GM12878 (cell line): ENCODE measurements at regions not wholly inside any gene's neighbourhood (a gene's known extent, or its start where the extent isn't known, plus 50 kb on each side); places are given as distances from the start of the nearest gene placed in this dataset.
A peak's percentile ranks its signal among the peaks of the same experiment; 100 is the strongest.

ENCODE experiments used
- ATAC-seq: fragments of 200-7000 bp; cut with Tn5 transposase; 3 replicates; pipeline ENCODE4 v1.9.1; 2020; ENCODE audit warnings: mild to moderate bottlenecking, moderate library complexity
- BruUV-seq: library from RNA; stranded (reverse); fragments of 400-500 nt; replicated peaks from 2 replicates; lab custom pipeline; 2021; lab: Mats Ljungman, UMichigan
- CTCF ChIA-PET: fragments of 300-600 bp; sonication (Branson Sonifier 250); formaldehyde crosslinking; extraction: SDS; loops from one replicate; lab custom pipeline; 2021; ENCODE audit warnings: inconsistent platforms; lab: Yijun Ruan, JAX
- POLR2A ChIA-PET: fragments of 350-600 bp; formaldehyde crosslinking; extraction: SDS; loops from one replicate; lab custom pipeline; 2021; ENCODE audit warnings: inconsistent platforms; lab: Charles Lee
- RAD21 ChIA-PET: fragments of 300-600 bp; sonication (Branson Sonifier 250); formaldehyde crosslinking; loops from one replicate; lab custom pipeline; 2023; ENCODE audit warnings: antibody characterized with exemption; ENCODE audit not compliant: unreplicated experiment; lab: Charles Lee
- SMC1A ChIA-PET: fragments of 300-600 bp; sonication (Branson Sonifier 250); formaldehyde crosslinking; loops from one replicate; lab custom pipeline; 2023; ENCODE audit not compliant: unreplicated experiment, uncharacterized antibody; lab: Charles Lee
- DNase-seq: peaks from one replicate; pipeline ENCODE4 v3.0.0-alpha.2; 2011; ENCODE audit warnings: low read depth, low spot score
- FAIRE-seq: peaks from 3 replicates; lab custom pipeline; 2011; peaks lifted over from hg19 to GRCh38; lab: Jason Lieb, UNC
- H2AFZ ChIP-seq: 2 replicates; pipeline ENCODE4 v1.6.0; 2011; ENCODE audit warnings: low read depth, low read length, control low read depth; ENCODE audit not compliant: control insufficient read depth
- H3K27ac ChIP-seq: 2 replicates; pipeline ENCODE4 v1.5.1; 2011; ENCODE audit warnings: control low read depth; ENCODE audit not compliant: control insufficient read depth, insufficient read depth
- H3K27me3 ChIP-seq, 2 experiments: replicated peaks in 1 of 2; 2 replicates each; pipeline versions ENCODE4 v1.6.0 to v1.6.1; 2011; ENCODE audit warnings: low read length in 1 of 2; ENCODE audit not compliant: control insufficient read depth in 2 of 2, insufficient read depth in 2 of 2
- H3K36me3 ChIP-seq, 2 experiments: 2 replicates each; pipeline ENCODE4 v1.5.1; 2011; ENCODE audit warnings: low read length in 1 of 2; ENCODE audit not compliant: control insufficient read depth in 2 of 2, insufficient read depth in 2 of 2
- H3K4me1 ChIP-seq: 2 replicates; pipeline ENCODE4 v1.6.1; 2011; ENCODE audit warnings: mild to moderate bottlenecking, low read length, moderate library complexity, mixed read lengths; ENCODE audit not compliant: control insufficient read depth, insufficient read depth
- H3K4me2 ChIP-seq: 2 replicates; pipeline ENCODE4 v1.6.0; 2011; ENCODE audit warnings: control low read depth; ENCODE audit not compliant: control insufficient read depth, insufficient read depth
- H3K4me3 ChIP-seq: fragments of 200-600 bp; sonication (generic); 2 replicates; pipeline ENCODE4 v1.5.1; 2016
- H3K79me2 ChIP-seq: 2 replicates; pipeline ENCODE4 v1.6.0; 2011; ENCODE audit warnings: low read length; ENCODE audit not compliant: control insufficient read depth, insufficient read depth
- H3K9ac ChIP-seq: 2 replicates; pipeline ENCODE4 v1.8.0; 2011; ENCODE audit warnings: low read length, control low read depth, mixed read lengths; ENCODE audit not compliant: control insufficient read depth, insufficient read depth
- H3K9me3 ChIP-seq: replicated peaks from 3 replicates; pipeline ENCODE4 v1.5.1; 2011; ENCODE audit warnings: mild to moderate bottlenecking, low read length; ENCODE audit not compliant: control insufficient read depth, insufficient read depth
- H4K20me1 ChIP-seq: 2 replicates; pipeline ENCODE4 v1.6.0; 2011; ENCODE audit not compliant: control insufficient read depth, insufficient read depth
- ATF2 ChIP-seq: IDR thresholded peaks from 2 replicates; pipeline ENCODE4 v1.6.1; 2012; ENCODE audit warnings: low read length, inconsistent platforms
- EED ChIP-seq: sonication (generic); IDR thresholded peaks from 2 replicates; pipeline ENCODE4 v1.6.1; 2016; ENCODE audit warnings: antibody characterized with exemption, low read depth
- RUNX3 ChIP-seq: IDR thresholded peaks from 2 replicates; pipeline ENCODE4 v1.6.1; 2012; ENCODE audit warnings: low read length, inconsistent platforms
- ZBTB33 ChIP-seq: fragments of 450-650 bp; IDR thresholded peaks from 2 replicates; pipeline ENCODE4 v1.6.1; 2017; ENCODE audit warnings: mild to moderate bottlenecking
- WGBS: methylation state at CpG from one replicate; pipeline ENCODE4 v1.1.6; 2016; ENCODE audit warnings: low lambda C conversion rate; ENCODE audit not compliant: insufficient replicate concordance, insufficient coverage; ENCODE audit errors: missing lambda C conversion rate; 5-methylcytosine and 5-hydroxymethylcytosine counted together
- in situ Hi-C: fragments of 300-500 bp; cut with MboI; formaldehyde crosslinking; loops from 9 replicates; pipeline ENCODE4 v1.14.3; 2018; ENCODE audit warnings: mixed read lengths
- intact Hi-C: fragments of 100-400 bp; cut with micrococcal nuclease; formaldehyde crosslinking; loops from one replicate; pipeline ENCODE4 v1.14.2; 2022; ENCODE audit not compliant: unreplicated experiment

GRCh38 chr13:50128428-50128931, 113.2 kb downstream of the KCNRG start:
- H3K27ac ChIP-seq, result no peak overlapping the region
- H3K27me3 ChIP-seq, result peaks cover 13 to 23% of the 10 kb centered on the region in 2 experiments
- POLR2A ChIA-PET, result no interaction called here
- H3K79me2 ChIP-seq, result no peaks in the 10 kb centered on the region
- intact Hi-C loops, result loop anchor here (2.0 to 5.0 kb wide), 3 partner anchors 108 to 784 kb away; no protein-coding TSS in a partner anchor
- H3K9ac ChIP-seq, result no peak overlapping the region
- peak overlapping the region; percentile 5 for H3K4me2 ChIP-seq
- CTCF ChIA-PET, result interaction anchor here (0.6 kb wide), 2 partner anchors 44 to 154 kb away, joined by 3 read pairs; no protein-coding TSS in a partner anchor
- ATAC-seq, result no peak
- TF ChIP-seq EED (0 out of 2 replicates have a peak, but pooled peaks have one; percentile 30), ZBTB33 (no peak), ATF2 (peak; percentile 48), RUNX3 (peak; percentile 82)
- FAIRE-seq, result no peak
- H4K20me1 ChIP-seq, result no peaks in the 10 kb centered on the region
- in situ Hi-C loops, result no loop called here
- no peak for DNase-seq
- 0 out of 2 replicates have a peak overlapping the region, but pooled peaks have one; percentile 12 for H3K4me3 ChIP-seq
- RAD21 ChIA-PET, result no interaction called here
- SMC1A ChIA-PET, result interaction anchor here (1.1 kb wide), 1 partner anchor 9 kb away, joined by 4 read pairs; no protein-coding TSS in a partner anchor
- 4% methylated on average over 18 of the region's 18 CpGs for WGBS
- H3K4me1 ChIP-seq, result peaks cover 54% of the 10 kb centered on the region
- no peak overlapping the region for H2AFZ ChIP-seq
- H3K9me3 ChIP-seq, result peaks cover 11% of the 10 kb centered on the region; the same call in 2 of the 3 replicates
- no TSS peak for BruUV-seq
- no peaks in the 10 kb centered on the region for H3K36me3 ChIP-seq
